ENCODE measurements at regions not wholly inside any gene's neighbourhood (a gene's known extent, or its start where the extent isn't known, plus 50 kb on each side); places are given as distances from the start of the nearest gene placed in this dataset.
"Not testable (repeated sequence)": the region's sequence is repeated elsewhere in the genome, so short reads cannot be mapped to it uniquely, and the experiment has no call there.

DNA sequence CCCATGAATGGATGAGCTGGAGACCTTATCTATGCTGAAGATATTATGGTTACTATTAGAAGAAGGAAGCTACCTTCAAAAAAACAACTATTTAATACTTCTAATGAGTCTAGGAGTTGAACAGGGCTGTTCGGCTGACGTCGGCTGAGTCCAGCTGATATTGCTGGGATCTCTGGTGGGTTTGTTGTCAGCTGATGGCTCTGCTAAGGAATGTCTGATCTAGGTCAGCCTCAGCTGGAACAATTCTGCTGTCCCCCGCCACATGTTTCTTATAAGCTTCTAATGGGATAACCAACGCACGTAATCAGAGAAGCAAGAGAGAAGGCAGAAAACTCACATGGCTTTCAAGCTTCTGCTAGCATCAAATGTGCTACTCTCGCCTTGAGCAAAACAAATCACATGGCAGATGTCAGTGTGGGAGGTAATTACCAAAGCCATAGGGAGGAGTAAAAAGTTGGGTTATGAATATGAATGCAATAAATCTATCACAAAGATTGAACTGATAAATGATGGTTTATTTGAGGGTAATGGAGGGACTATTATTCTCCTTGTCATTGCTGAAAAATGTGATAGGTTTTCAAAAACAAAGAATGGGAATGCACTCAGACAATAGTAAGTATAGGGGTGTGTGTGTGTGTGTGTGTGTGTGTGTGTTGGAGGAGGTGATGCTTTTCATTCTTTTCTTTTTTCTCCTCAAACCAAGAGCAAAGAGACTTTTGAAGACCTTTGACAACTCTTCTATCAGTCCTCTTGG lies 71.5 kb downstream of the BTBD3 start:
- ATAC-seq (ENCODE audit: low FRiP score in 2 of 2): no peak
- H3K27ac ChIP-seq: no peak overlapping the region
- H3K4me3 ChIP-seq: no peak overlapping the region
- TF ChIP-seq EP300 (IDR thresholded peaks at IDR 0.05): no peak
- TF ChIP-seq POLR2A (IDR thresholded peaks at IDR 0.05): no peak
- no peak for TF ChIP-seq POLR2AphosphoS5 (IDR thresholded peaks at IDR 0.05)
- TF ChIP-seq, protein P1, sequence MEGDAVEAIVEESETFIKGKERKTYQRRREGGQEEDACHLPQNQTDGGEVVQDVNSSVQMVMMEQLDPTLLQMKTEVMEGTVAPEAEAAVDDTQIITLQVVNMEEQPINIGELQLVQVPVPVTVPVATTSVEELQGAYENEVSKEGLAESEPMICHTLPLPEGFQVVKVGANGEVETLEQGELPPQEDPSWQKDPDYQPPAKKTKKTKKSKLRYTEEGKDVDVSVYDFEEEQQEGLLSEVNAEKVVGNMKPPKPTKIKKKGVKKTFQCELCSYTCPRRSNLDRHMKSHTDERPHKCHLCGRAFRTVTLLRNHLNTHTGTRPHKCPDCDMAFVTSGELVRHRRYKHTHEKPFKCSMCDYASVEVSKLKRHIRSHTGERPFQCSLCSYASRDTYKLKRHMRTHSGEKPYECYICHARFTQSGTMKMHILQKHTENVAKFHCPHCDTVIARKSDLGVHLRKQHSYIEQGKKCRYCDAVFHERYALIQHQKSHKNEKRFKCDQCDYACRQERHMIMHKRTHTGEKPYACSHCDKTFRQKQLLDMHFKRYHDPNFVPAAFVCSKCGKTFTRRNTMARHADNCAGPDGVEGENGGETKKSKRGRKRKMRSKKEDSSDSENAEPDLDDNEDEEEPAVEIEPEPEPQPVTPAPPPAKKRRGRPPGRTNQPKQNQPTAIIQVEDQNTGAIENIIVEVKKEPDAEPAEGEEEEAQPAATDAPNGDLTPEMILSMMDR (IDR thresholded peaks at IDR 0.05): no peak
- H3K9me3 ChIP-seq: no peaks in the 10 kb centered on the region
- H3K4me1 ChIP-seq: no peaks in the 10 kb centered on the region
- no peak for DNase-seq
- H3K36me3 ChIP-seq: no peaks in the 10 kb centered on the region
- 92 to 98% methylated on average over 7 of the region's 7 CpGs for WGBS, 2 donors
- no peaks in the 10 kb centered on the region for H3K27me3 ChIP-seq

GRCh38 chr20:11992426-11992825 lies 74.7 kb downstream of the BTBD3 start:
- no peaks in the 10 kb centered on the region for H3K4me1 ChIP-seq
- H3K27ac ChIP-seq: no peak overlapping the region
- no peaks in the 10 kb centered on the region for H3K27me3 ChIP-seq
- H3K36me3 ChIP-seq: no peaks in the 10 kb centered on the region
- no peak for TF ChIP-seq POLR2AphosphoS5 (IDR thresholded peaks at IDR 0.05)
- no peak for TF ChIP-seq EP300 (IDR thresholded peaks at IDR 0.05)
- TF ChIP-seq POLR2A (IDR thresholded peaks at IDR 0.05): no peak
- TF ChIP-seq, protein P1 (IDR thresholded peaks at IDR 0.05): no peak
- DNase-seq (no peak), ATAC-seq (ENCODE audit: low FRiP score in 2 of 2) (no peak)
- no peaks in the 10 kb centered on the region for H3K9me3 ChIP-seq
- H3K4me3 ChIP-seq: no peak overlapping the region
- WGBS, 2 donors: 65 to 76% methylated on average over 2 of the region's 2 CpGs

- DNase-seq: no peak
- 92 to 98% methylated on average over 6 to 7 of the region's 7 CpGs for WGBS, 2 donors
These were observed 76.3 kb downstream of the BTBD3 start for GRCh38 chr20:11993886-11994461.

GRCh38 chr20:11995805-11996567 lies 78.3 kb downstream of the BTBD3 start:
- no peaks in the 10 kb centered on the region for H3K27me3 ChIP-seq
- ATAC-seq (ENCODE audit: low FRiP score in 2 of 2) (no peak), DNase-seq (no peak)
- 81 to 82% methylated on average over 7 of the region's 7 CpGs for WGBS, 2 donors
- H3K4me1 ChIP-seq: no peaks in the 10 kb centered on the region
- H3K27ac ChIP-seq: no peak overlapping the region
- no peaks in the 10 kb centered on the region for H3K36me3 ChIP-seq
- TF ChIP-seq, protein P1 (IDR thresholded peaks at IDR 0.05): no peak
- TF ChIP-seq POLR2AphosphoS5 (IDR thresholded peaks at IDR 0.05) (no peak), EP300 (IDR thresholded peaks at IDR 0.05) (no peak), POLR2A (IDR thresholded peaks at IDR 0.05) (no peak)
- no peak overlapping the region for H3K4me3 ChIP-seq
- no peaks in the 10 kb centered on the region for H3K9me3 ChIP-seq

More at GRCh38 chr20:11993886-11994461, 76.3 kb downstream of the BTBD3 start:
- Histone ChIP-seq H3K36me3 (no peaks in the 10 kb centered on the region), H3K27ac (no peak overlapping the region), H3K27me3 (no peaks in the 10 kb centered on the region), H3K9me3 (no peaks in the 10 kb centered on the region), H3K4me1 (no peaks in the 10 kb centered on the region), H3K4me3 (no peak overlapping the region)
- ATAC-seq (ENCODE audit: low FRiP score in 2 of 2): no peak
- TF ChIP-seq POLR2A (IDR thresholded peaks at IDR 0.05): no peak
- TF ChIP-seq, protein P1 (IDR thresholded peaks at IDR 0.05): no peak
- TF ChIP-seq POLR2AphosphoS5 (IDR thresholded peaks at IDR 0.05): no peak
- TF ChIP-seq EP300 (IDR thresholded peaks at IDR 0.05): no peak

- not testable (repeated sequence) for ATAC-seq (ENCODE audit: low FRiP score in 2 of 2); H3K27me3 ChIP-seq; H3K36me3 ChIP-seq; H3K4me1 ChIP-seq; H3K27ac ChIP-seq; H3K9me3 ChIP-seq; DNase-seq; H3K4me3 ChIP-seq
- 92 to 100% methylated on average over 1 of the region's 1 CpG for WGBS, 2 donors
These were observed 87.1 kb downstream of the BTBD3 start for GRCh38 chr20:12004776-12005175.

Data from upper lobe of left lung (tissue), 6 donors.